Subcutaneous abdominal adipose tissue (tissue), 5 donors: ENCODE measurements at regions not wholly inside any gene's neighbourhood (a gene's known extent, or its start where the extent isn't known, plus 50 kb on each side); places are given as distances from the start of the nearest gene placed in this dataset.

Experiments
- H3K27ac ChIP-seq: one replicate; pipeline ENCODE4 v1.7.0; 2013; ENCODE audit warnings: low read depth, mild to moderate bottlenecking, inconsistent platforms, low read length, moderate library complexity
- H3K27me3 ChIP-seq, 5 donors: one replicate each; pipeline ENCODE4 v1.7.0; 2013; ENCODE audit warnings: low read length in 5 of 5, inconsistent platforms in 1 of 5; ENCODE audit not compliant: control insufficient read depth in 5 of 5, insufficient read depth in 4 of 5
- H3K36me3 ChIP-seq, 5 donors: one replicate each; pipeline ENCODE4 v1.7.0; 2013; ENCODE audit warnings: low read length in 5 of 5; ENCODE audit not compliant: control insufficient read depth in 5 of 5, insufficient read depth in 5 of 5
- H3K4me1 ChIP-seq, 5 donors: one replicate each; pipeline ENCODE4 v1.7.0; 2013; ENCODE audit warnings: low read length in 5 of 5, mild to moderate bottlenecking in 3 of 5, moderate library complexity in 1 of 5; ENCODE audit not compliant: control insufficient read depth in 5 of 5, insufficient read depth in 5 of 5
- H3K4me3 ChIP-seq, 5 donors: one replicate each; pipeline ENCODE4 v1.7.0; 2013; ENCODE audit warnings: low read length in 5 of 5, low read depth in 1 of 5
- H3K9ac ChIP-seq, 5 donors: one replicate each; pipeline ENCODE4 v1.7.0; 2013; ENCODE audit warnings: low read length in 5 of 5, mild to moderate bottlenecking in 4 of 5, moderate library complexity in 3 of 5
- H3K9me3 ChIP-seq, 5 donors: one replicate each; pipeline ENCODE4 v1.7.0; 2013; ENCODE audit warnings: low read length in 5 of 5; ENCODE audit not compliant: control insufficient read depth in 5 of 5
- donor health status: healthy.
- donor health status: healthy.
- donor health status: healthy.
- donor health status: healthy.
- donor health status: healthy.

GRCh38 chr4:174086829-174087799 lies 196.4 kb downstream of the FBXO8 start:
- H3K27me3 ChIP-seq, result no peaks in the 10 kb centered on the region
- H3K4me3 ChIP-seq, result no peak overlapping the region
- no peak overlapping the region for H3K27ac ChIP-seq

GRCh38 chr4:174084981-174085380 lies 198.5 kb downstream of the FBXO8 start:
- Histone ChIP-seq H3K27me3 (no peaks in the 10 kb centered on the region), H3K36me3 (no peaks in the 10 kb centered on the region), H3K27ac (no peak overlapping the region)

More at GRCh38 chr4:174086829-174087799, 196.4 kb downstream of the FBXO8 start:
- no peaks in the 10 kb centered on the region for H3K36me3 ChIP-seq
- no peaks in the 10 kb centered on the region for H3K9me3 ChIP-seq
- H3K4me1 ChIP-seq, result no peaks in the 10 kb centered on the region
- H3K9ac ChIP-seq, result no peak overlapping the region

GRCh38 chr4:174084542-174084941 lies 198.9 kb downstream of the FBXO8 start:
- H3K4me3 ChIP-seq, result no peak overlapping the region
- H3K27me3 ChIP-seq, result no peaks in the 10 kb centered on the region
- H3K9ac ChIP-seq, result no peak overlapping the region
- no peaks in the 10 kb centered on the region for H3K4me1 ChIP-seq
- no peak overlapping the region for H3K27ac ChIP-seq
- no peaks in the 10 kb centered on the region for H3K9me3 ChIP-seq
- H3K36me3 ChIP-seq, result no peaks in the 10 kb centered on the region

More at GRCh38 chr4:174084981-174085380, 198.5 kb downstream of the FBXO8 start:
- H3K9me3 ChIP-seq, result no peaks in the 10 kb centered on the region
- H3K9ac ChIP-seq, result no peak overlapping the region
- H3K4me3 ChIP-seq, result no peak overlapping the region
- H3K4me1 ChIP-seq, result no peaks in the 10 kb centered on the region

- H3K9ac ChIP-seq, result no peak overlapping the region
- no peak overlapping the region for H3K27ac ChIP-seq
- H3K9me3 ChIP-seq, result no peaks in the 10 kb centered on the region
- H3K4me3 ChIP-seq, result no peak overlapping the region
- H3K27me3 ChIP-seq, result no peaks in the 10 kb centered on the region
- H3K4me1 ChIP-seq, result no peaks in the 10 kb centered on the region
- H3K36me3 ChIP-seq, result no peaks in the 10 kb centered on the region
Observed at GRCh38 chr4:174080361-174080760, 203.1 kb downstream of the FBXO8 start.

- Histone ChIP-seq H3K36me3 (no peaks in the 10 kb centered on the region), H3K9ac (no peak overlapping the region), H3K9me3 (peaks cover 0 to 3% (median 0%) of the 10 kb centered on the region in 5 donors), H3K4me1 (no peaks in the 10 kb centered on the region), H3K4me3 (no peak overlapping the region), H3K27ac (no peak overlapping the region), H3K27me3 (peaks cover 0 to 4% (median 0%) of the 10 kb centered on the region in 5 donors)
Observed at GRCh38 chr4:174071595-174071994, 211.9 kb downstream of the FBXO8 start.

- no peaks in the 10 kb centered on the region for H3K4me1 ChIP-seq
- H3K9me3 ChIP-seq, result peaks cover 0 to 3% (median 0%) of the 10 kb centered on the region in 5 donors
- peaks cover 0 to 4% (median 0%) of the 10 kb centered on the region in 5 donors for H3K27me3 ChIP-seq
- no peaks in the 10 kb centered on the region for H3K36me3 ChIP-seq
- no peak overlapping the region for H3K4me3 ChIP-seq
- H3K27ac ChIP-seq, result no peak overlapping the region
- no peak overlapping the region for H3K9ac ChIP-seq
Observed at GRCh38 chr4:174069848-174070330, 213.6 kb downstream of the FBXO8 start.

- Histone ChIP-seq H3K9ac (no peak overlapping the region), H3K4me3 (no peak overlapping the region), H3K27ac (no peak overlapping the region), H3K9me3 (no peaks in the 10 kb centered on the region), H3K27me3 (no peaks in the 10 kb centered on the region), H3K4me1 (no peaks in the 10 kb centered on the region), H3K36me3 (no peaks in the 10 kb centered on the region)
Observed at GRCh38 chr4:174066611-174067205, 216.8 kb downstream of the FBXO8 start.

GRCh38 chr4:174062831-174063230 lies 220.6 kb downstream of the FBXO8 start:
- Histone ChIP-seq H3K9me3 (peaks cover 0 to 4% (median 0%) of the 10 kb centered on the region in 5 donors), H3K4me1 (no peaks in the 10 kb centered on the region), H3K9ac (no peak overlapping the region), H3K4me3 (no peak overlapping the region), H3K27me3 (no peaks in the 10 kb centered on the region), H3K36me3 (no peaks in the 10 kb centered on the region), H3K27ac (no peak overlapping the region)

GRCh38 chr4:174061026-174061425 lies 222.4 kb downstream of the FBXO8 start:
- no peak overlapping the region for H3K9ac ChIP-seq
- H3K9me3 ChIP-seq, result peaks cover 0 to 4% (median 0%) of the 10 kb centered on the region in 5 donors
- no peaks in the 10 kb centered on the region for H3K36me3 ChIP-seq
- H3K27me3 ChIP-seq, result no peaks in the 10 kb centered on the region
- no peak overlapping the region for H3K4me3 ChIP-seq
- no peak overlapping the region for H3K27ac ChIP-seq
- H3K4me1 ChIP-seq, result no peaks in the 10 kb centered on the region

GRCh38 chr4:174058846-174059245 lies 224.6 kb downstream of the FBXO8 start:
- H3K27me3 ChIP-seq, result no peaks in the 10 kb centered on the region
- H3K4me1 ChIP-seq, result no peaks in the 10 kb centered on the region
- H3K9ac ChIP-seq, result no peak overlapping the region
- no peak overlapping the region for H3K4me3 ChIP-seq
- no peaks in the 10 kb centered on the region for H3K36me3 ChIP-seq
- no peak overlapping the region for H3K27ac ChIP-seq
- peaks cover 0 to 4% (median 0%) of the 10 kb centered on the region in 5 donors for H3K9me3 ChIP-seq
